HG03521 (cell line): ENCODE measurements at regions not wholly inside any gene's neighbourhood (a gene's known extent, or its start where the extent isn't known, plus 50 kb on each side); places are given as distances from the start of the nearest gene placed in this dataset.
"Not testable (repeated sequence)": the region's sequence is repeated elsewhere in the genome, so short reads cannot be mapped to it uniquely, and the experiment has no call there.

Experiments used
- ATAC-seq: cut with Tn5 transposase; IDR thresholded peaks from one replicate; pipeline ENCODE4 v1.9.1; 2021; ENCODE audit warnings: mild to moderate bottlenecking, moderate library complexity; ENCODE audit not compliant: unreplicated experiment

- ATAC-seq, result no peak
Observed at GRCh38 chr9:89670801-89671434, 66.1 kb downstream of the GADD45G start.

- no peak for ATAC-seq
Observed at GRCh38 chr9:89674667-89675057, 69.8 kb downstream of the GADD45G start.

DNA sequence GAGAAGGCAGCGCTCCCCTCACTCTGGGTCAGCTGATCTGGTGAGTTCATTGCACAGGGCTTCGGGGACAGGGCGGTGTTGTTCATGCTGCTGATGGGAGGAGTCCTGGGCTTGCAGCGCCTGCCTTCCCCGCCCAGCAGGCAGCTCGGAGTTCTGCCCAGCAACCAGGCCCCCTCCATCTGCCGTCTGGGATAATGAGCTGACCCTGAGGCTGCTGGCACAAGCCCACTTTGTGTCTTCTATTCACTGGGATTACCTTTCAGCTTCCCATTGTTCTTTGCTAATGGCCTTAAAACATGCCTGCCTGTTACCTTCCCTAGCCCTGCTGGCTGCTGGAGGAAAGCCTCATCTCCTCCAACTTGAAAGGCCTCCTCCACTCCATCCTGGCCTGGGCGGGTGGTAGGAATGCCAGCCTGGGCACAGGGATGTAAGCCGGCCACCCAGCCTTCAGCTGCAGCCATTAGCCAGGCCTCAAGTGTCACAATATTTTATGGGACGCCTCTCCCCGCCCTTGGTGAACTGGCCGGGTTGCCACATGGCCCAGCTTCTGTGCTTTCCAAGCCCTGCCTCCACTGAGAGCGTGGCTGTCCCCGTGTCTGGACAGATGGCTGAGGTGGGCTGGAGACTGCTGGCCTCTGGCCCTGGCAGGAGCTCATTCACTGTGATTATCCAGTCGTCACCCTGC lies 70.4 kb downstream of the GADD45G start:
- ATAC-seq, result no peak

DNA sequence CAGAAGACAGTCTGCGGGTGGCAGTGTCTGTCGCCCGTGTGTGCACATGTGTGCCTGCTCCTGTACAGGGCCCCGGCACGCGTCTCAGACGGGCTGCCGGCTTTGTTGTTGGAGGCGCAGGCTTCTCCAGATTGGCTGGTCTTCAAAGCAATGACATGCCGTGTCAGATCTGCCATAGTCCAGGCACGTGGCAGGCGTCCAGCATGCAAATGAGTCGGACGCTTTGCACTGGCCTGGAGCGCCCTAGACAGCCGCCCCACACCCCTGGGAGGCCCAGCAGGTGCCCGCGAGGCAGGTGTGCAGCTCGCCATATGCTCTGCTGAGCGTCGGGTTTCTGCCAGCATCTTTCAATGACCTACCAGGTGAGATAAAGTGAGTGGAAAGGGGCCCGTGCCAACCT lies 71.5 kb downstream of the GADD45G start:
- no peak for ATAC-seq

- no peak for ATAC-seq
Observed at GRCh38 chr9:89677702-89678395, 73.0 kb downstream of the GADD45G start.

DNA sequence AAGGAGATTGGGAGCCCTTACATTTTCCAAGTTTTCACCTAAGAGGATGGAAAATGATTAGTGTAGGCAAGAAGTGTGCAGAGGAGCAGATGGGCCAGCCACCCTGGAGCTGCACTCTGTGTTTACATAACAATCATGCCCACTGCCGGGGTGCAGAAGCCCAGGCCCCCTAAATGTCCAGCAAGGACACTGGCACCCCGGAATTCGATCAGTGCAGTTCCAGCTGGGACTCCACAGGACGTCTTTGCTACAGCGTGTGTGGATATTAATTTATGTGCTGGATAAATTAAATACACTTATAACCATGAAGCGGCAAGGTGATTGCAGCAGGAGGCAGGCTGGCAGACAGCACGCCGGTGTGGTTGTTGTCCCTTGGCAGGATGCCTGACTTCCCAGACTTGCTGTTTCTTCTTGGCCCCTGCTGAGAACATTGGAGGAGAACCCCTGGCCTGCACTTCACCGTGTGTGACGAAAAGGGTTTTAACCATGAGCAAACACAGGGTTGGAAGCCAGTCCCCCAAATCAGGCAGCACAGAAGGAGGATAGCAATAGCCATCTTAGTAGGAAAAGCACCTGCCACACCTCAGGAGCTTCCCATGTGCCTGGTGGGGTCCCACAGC lies 73.7 kb downstream of the GADD45G start:
- no peak for ATAC-seq

DNA sequence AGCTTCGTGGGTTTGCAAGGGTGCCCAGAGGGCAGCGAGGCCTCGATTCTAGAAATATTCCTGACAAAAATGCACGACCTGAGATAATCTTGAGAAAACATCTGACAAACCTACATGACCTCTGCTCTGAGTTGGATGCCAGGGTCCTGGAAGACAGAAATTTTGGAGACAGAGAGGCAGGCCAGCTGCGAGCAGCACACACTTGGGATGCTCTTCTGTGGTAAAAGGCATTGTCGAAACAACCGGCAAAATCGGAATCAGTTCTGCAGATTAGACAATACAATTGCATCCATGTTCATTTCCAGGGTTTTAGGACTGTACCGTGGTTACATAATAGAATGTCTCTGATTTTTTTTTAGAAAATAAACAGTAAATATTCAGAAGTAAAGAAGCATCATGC lies 74.2 kb downstream of the GADD45G start:
- ATAC-seq, result no peak

DNA sequence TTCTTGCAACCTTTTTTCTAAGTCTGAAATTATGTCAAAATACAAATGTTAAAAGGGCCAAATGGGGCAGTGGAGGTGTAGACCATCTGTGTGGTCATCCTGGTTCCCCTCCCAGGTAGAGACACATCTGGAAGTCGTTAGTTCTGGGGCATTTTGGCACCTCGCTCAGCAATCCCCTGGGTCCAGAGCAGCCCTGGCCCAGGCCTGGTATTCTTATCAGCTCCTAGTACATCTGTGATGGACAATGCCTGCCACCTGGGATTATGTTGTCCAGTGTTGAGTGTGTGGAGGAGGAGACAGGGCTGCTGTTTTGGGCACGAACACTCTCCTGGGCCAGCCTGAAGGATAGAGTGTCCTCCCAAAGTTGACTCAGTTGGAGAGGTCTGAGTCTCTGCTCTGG lies 74.8 kb downstream of the GADD45G start:
- ATAC-seq, result no peak

- ATAC-seq, result no peak
Observed at GRCh38 chr9:89680547-89681467, 76.0 kb downstream of the GADD45G start.

GRCh38 chr9:89681468-89681859 lies 76.7 kb downstream of the GADD45G start:
- ATAC-seq, result not testable (repeated sequence)

GRCh38 chr9:89683626-89684025 lies 78.8 kb downstream of the GADD45G start:
- ATAC-seq, result no peak

DNA sequence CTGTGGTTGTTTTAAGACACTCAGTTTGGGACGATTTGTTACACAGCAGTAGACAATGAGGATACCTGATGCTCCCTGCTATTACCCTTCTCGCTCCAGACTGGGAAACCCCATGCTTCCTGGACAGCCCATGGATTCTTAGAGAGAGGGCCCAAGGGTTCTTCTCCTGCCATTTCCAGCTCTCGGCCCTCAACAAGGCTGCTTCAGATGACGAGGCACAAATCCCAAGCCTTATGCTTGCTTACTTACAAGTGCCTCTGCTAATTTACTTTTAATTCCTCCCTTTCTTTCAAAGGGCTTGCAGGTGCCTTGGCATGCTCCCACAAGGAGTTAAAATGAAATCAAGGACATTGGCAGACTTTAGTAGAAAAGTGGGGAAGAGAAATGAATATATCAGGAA lies 79.4 kb downstream of the GADD45G start:
- no peak for ATAC-seq

DNA sequence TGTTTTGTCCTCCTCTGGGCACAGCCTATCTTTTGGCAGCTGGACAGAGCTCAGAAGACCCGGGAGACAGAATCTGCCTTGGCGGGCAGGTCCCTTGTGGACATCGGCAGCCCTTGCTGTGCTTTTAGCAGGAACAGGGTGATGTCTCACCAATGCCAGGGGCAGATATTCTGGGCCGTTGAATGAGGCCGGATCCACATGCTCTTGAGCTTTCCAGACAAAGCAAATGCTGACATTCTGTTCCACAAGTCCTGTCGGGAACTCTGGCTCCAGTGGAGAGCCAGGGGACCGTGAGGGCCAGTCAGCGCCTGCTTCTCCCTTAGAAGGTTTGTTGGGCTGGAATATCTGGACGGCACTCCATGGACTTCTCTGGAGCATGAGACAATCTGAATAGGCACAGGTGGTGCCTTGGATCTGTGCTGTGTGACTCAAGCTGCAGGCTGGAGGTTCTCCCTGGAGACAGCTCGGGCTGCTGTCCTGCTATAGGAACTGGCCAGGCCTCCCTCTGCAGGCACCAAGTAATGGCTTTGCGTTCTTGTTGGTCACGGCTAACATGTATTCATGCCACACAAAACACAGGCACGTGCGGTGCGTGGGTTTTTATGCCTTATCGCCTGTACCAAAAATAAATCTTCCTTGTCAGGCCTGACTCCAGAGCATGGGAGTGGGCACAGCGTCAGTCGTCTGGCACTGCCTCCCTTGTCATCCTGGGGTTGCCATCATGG lies 80.3 kb downstream of the GADD45G start:
- no peak for ATAC-seq

DNA sequence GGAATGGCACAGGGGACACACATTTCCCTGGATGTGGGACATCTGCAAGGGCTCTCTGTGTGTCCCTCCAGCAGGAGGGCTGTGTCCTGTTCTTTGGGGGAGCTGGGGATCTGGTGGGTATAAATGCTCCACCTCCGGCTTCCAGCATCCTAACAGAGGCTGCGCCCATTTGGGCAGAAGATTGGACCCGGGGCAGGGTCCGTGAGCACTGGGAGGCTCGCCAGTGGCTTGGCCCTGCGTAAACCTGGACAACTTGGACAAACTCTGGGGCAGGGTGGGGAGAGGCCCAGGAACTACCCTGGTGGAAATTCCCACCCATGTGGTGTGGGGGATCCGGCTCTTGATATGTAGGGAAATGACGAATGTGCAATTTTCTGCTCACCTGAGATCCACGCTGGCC lies 80.9 kb downstream of the GADD45G start:
- no peak for ATAC-seq

- no peak for ATAC-seq
Observed at GRCh38 chr9:89686126-89686525, 81.3 kb downstream of the GADD45G start.

DNA sequence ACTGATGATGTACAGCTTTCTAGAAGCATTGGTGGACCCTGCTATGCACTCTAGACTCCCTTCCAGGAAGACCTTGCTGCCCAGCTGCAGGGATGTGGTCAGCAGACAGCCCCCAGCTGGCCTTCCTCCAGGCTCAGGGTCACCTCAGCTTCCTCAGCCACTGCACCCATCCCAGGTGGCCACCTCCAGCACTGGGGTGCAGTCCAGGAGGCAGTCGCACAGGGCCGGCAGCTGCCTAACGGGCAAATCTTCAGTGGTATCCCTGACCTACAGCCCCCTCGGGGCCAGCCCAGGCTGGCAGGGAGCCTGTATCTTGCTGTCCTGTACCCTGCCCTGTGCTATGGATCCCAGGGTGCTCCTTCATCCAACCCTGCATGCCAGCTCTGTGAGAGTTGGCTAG lies 81.8 kb downstream of the GADD45G start:
- ATAC-seq, result no peak

DNA sequence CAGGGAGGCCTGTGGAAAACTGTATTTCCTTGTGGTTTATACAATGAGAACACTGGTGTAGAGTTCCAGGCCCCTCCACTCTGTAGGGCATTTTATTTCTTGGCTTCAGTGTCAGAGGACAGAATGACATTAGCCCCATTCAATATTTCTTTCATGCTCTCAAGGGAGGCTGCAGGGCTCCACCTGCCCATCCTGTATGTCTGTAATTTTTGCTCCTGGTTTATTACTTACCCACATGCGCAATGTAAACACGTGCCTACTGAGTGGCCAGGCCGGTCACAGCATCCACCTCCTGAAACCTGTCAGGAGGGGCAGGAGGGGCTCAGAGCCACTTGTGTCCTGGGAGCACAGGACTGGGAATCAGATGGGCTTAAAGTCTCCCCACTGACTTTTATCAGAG lies 82.4 kb downstream of the GADD45G start:
- no peak for ATAC-seq

DNA sequence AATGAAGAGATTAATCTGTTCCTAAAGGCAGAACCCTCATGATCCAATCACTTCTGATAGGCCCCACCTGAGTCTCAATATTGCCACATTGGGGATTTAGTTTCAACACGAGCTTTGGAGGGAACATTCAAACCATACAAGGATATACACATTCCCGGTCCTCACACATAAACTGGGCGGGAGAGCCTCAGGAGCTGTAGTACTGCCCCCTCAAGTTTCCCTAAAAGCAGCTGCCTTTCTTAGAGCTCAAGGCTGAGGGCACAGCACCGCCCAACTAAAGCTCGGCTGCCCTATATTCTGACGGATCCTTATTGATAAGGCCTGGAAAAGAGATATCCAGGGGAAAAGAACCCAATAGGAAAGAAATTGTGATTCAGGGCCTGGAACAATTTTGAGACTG lies 83.0 kb downstream of the GADD45G start:
- no peak for ATAC-seq

DNA sequence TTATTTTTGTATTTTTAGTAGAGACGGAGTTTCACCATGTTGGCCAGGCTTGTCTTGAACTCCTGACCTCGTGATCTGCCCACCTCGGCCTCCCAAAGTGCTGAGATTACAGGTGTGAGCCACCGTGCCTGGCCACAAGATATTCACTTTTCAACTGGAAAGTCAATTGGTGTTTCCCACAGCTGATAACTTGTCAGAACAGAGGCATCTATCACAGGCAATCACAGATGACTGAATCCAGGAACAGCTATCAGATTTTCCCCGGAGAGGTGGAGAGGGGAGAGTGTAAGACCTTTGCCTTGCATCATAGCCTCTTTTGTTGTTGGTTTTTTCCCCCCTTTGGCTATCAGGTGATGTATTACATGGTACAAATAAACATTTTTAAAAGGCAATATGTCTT lies 84.5 kb downstream of the GADD45G start:
- ATAC-seq, result not testable (repeated sequence)

- peak; percentile 84 for ATAC-seq
Observed at GRCh38 chr9:89690334-89690912, 85.6 kb downstream of the GADD45G start.
